PC-9 (cell line): ENCODE measurements at regions not wholly inside any gene's neighbourhood (a gene's known extent, or its start where the extent isn't known, plus 50 kb on each side); places are given as distances from the start of the nearest gene placed in this dataset.

ENCODE experiments used
- BruUV-seq: library from RNA; stranded (reverse); fragments of 400-500 nt; replicated peaks from 2 replicates; lab custom pipeline; 2021; lab: Mats Ljungman, UMichigan
- CTCF ChIA-PET: fragments of 300-600 bp; sonication (Branson Sonifier 250); formaldehyde crosslinking; loops from one replicate; lab custom pipeline; 2022; ENCODE audit warnings: antibody characterized with exemption; lab: Charles Lee
- POLR2A ChIA-PET: fragments of 300-600 bp; sonication (Branson Sonifier 250); formaldehyde crosslinking; loops from one replicate; lab custom pipeline; 2022; ENCODE audit warnings: antibody characterized with exemption; ENCODE audit not compliant: unreplicated experiment; lab: Charles Lee
- DNase-seq, 2 experiments: peaks; one replicate each; pipeline versions ENCODE4 v3.0.0 to v3.0.0-alpha.2; 2015 to 2022; ENCODE audit warnings: mixed read lengths in 1 of 2
- H2AFZ ChIP-seq: fragments of 200-600 bp; sonication (generic); 2 replicates; pipeline ENCODE4 v1.8.1; 2017; ENCODE audit warnings: antibody characterized with exemption
- H3F3A ChIP-seq: fragments of 200-600 bp; sonication (generic); 2 replicates; pipeline ENCODE4 v1.8.1; 2017; ENCODE audit warnings: antibody characterized with exemption, mild to moderate bottlenecking, low read depth; ENCODE audit not compliant: insufficient read depth
- H3K27ac ChIP-seq: fragments of 200-600 bp; sonication (generic); 2 replicates; pipeline ENCODE4 v1.6.1; 2016; ENCODE audit warnings: mixed run types
- H3K27me3 ChIP-seq: fragments of 200-600 bp; sonication (generic); 2 replicates; pipeline ENCODE4 v1.6.1; 2016; ENCODE audit warnings: low read depth, mixed run types; ENCODE audit not compliant: insufficient read depth
- H3K36me3 ChIP-seq: fragments of 200-600 bp; sonication (generic); 2 replicates; pipeline ENCODE4 v1.6.1; 2016; ENCODE audit warnings: low read depth, mixed run types
- H3K4me1 ChIP-seq: fragments of 200-600 bp; sonication (generic); replicated peaks from 2 replicates; pipeline ENCODE4 v1.6.1; 2016; ENCODE audit warnings: mixed run types; ENCODE audit not compliant: insufficient read depth
- H3K4me2 ChIP-seq: fragments of 200-600 bp; sonication (generic); 2 replicates; pipeline ENCODE4 v1.6.1; 2017; ENCODE audit warnings: mixed run types
- H3K4me3 ChIP-seq: fragments of 200-600 bp; sonication (generic); 2 replicates; pipeline ENCODE4 v1.6.1; 2016; ENCODE audit warnings: mixed run types
- H3K79me2 ChIP-seq: fragments of 200-600 bp; sonication (generic); 2 replicates; pipeline ENCODE4 v1.6.1; 2017; ENCODE audit warnings: low read depth, mixed run types
- H3K9me2 ChIP-seq: fragments of 200-600 bp; sonication (generic); 2 replicates; pipeline ENCODE4 v1.8.1; 2017; ENCODE audit warnings: mild to moderate bottlenecking; ENCODE audit not compliant: insufficient read depth
- H3K9me3 ChIP-seq: fragments of 200-600 bp; sonication (generic); 2 replicates; pipeline ENCODE4 v1.8.1; 2016; ENCODE audit warnings: low read depth; ENCODE audit not compliant: insufficient read depth
- H4K20me1 ChIP-seq: fragments of 200-600 bp; sonication (generic); 2 replicates; pipeline ENCODE4 v1.8.1; 2017; ENCODE audit not compliant: insufficient read depth
- EZH2 ChIP-seq: fragments of 200-600 bp; sonication (generic); IDR thresholded peaks from 2 replicates; pipeline ENCODE4 v1.8.0; 2017; ENCODE audit warnings: antibody characterized with exemption, low read depth
- intact Hi-C: fragments of 100-400 bp; cut with micrococcal nuclease; formaldehyde crosslinking; loops from one replicate; pipeline ENCODE4 v1.10.0; 2022; ENCODE audit not compliant: unreplicated experiment
- TF ChIP-seq, protein P1 (sequence below): fragments of 200-600 bp; sonication (generic); conservative IDR thresholded peaks from 2 replicates; pipeline ENCODE4 v1.6.1; 2017; ENCODE audit warnings: mixed run types, antibody characterized with exemption, mild to moderate bottlenecking, moderate library complexity

DNA sequence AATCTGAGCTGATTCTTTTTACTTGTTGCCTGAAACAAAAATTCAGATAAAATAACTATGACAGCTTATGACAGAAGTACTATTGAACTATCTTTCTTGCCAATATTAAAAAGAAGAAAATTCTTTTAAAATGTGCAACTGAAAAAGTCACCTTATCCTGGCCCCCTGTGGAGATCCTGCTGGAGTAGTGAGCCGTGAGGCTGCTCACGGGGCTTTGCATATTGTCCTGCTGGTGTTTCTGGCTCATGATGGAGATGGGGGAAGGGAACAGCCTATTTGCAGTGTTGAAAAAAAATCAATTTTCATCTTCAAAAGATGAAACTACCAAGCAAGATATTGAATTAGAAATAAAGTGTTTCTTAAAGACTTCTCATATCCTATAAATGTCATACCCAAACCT, 216.0 kb downstream of the SAMD5 start:
- H2AFZ ChIP-seq: no peak overlapping the region
- ChIA-PET CTCF (no interaction called here), POLR2A (no interaction called here)
- TF ChIP-seq EZH2: no peak
- TF ChIP-seq, protein P1, sequence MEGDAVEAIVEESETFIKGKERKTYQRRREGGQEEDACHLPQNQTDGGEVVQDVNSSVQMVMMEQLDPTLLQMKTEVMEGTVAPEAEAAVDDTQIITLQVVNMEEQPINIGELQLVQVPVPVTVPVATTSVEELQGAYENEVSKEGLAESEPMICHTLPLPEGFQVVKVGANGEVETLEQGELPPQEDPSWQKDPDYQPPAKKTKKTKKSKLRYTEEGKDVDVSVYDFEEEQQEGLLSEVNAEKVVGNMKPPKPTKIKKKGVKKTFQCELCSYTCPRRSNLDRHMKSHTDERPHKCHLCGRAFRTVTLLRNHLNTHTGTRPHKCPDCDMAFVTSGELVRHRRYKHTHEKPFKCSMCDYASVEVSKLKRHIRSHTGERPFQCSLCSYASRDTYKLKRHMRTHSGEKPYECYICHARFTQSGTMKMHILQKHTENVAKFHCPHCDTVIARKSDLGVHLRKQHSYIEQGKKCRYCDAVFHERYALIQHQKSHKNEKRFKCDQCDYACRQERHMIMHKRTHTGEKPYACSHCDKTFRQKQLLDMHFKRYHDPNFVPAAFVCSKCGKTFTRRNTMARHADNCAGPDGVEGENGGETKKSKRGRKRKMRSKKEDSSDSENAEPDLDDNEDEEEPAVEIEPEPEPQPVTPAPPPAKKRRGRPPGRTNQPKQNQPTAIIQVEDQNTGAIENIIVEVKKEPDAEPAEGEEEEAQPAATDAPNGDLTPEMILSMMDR: no peak
- H3K36me3 ChIP-seq: no peaks in the 10 kb centered on the region
- BruUV-seq: no TSS peak
- no peaks in the 10 kb centered on the region for H3K79me2 ChIP-seq
- H3K4me1 ChIP-seq: no peaks in the 10 kb centered on the region
- H3K9me2 ChIP-seq: no peaks in the 10 kb centered on the region
- H3K27me3 ChIP-seq: no peaks in the 10 kb centered on the region
- intact Hi-C loops: no loop called here
- H3F3A ChIP-seq: no peaks in the 10 kb centered on the region; the same call in 1 of the 2 replicates
- H3K4me2 ChIP-seq: no peak overlapping the region
- no peak overlapping the region for H3K4me3 ChIP-seq
- no peak for DNase-seq
- H4K20me1 ChIP-seq: 0 out of 2 replicates have a peak, but pooled peaks cover 3% of the 10 kb centered on the region
- H3K9me3 ChIP-seq: no peaks in the 10 kb centered on the region
- no peak overlapping the region for H3K27ac ChIP-seq

DNA sequence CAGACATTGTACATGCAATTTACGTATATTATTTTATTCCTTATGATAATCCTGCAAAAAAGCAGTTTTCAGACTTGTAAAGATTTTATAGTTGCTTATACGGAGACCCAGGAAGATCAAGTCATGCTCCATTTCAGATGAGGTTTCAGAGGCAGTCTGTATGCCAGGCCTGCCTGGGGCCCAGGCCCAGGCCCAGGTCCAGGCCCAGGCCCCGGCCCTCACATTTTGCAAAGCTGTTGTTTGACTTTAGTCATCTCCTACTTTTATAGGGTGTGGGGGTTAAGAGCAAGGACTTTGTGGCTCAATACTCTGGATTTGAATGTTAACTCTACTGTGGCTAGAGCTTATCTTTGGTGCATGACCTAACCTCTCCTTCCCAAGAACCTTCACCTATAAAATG, 217.9 kb downstream of the SAMD5 start:
- Histone ChIP-seq H3K4me3 (no peak overlapping the region), H3K9me2 (no peaks in the 10 kb centered on the region), H3K36me3 (no peaks in the 10 kb centered on the region), H3K79me2 (no peaks in the 10 kb centered on the region), H3K4me1 (no peaks in the 10 kb centered on the region), H3K4me2 (no peak overlapping the region), H3K27me3 (no peaks in the 10 kb centered on the region), H2AFZ (no peak overlapping the region), H4K20me1 (0 out of 2 replicates have a peak, but pooled peaks cover 3% of the 10 kb centered on the region), H3K27ac (no peak overlapping the region), H3K9me3 (no peaks in the 10 kb centered on the region), H3F3A (no peaks in the 10 kb centered on the region; the same call in 1 of the 2 replicates)
- intact Hi-C loops: no loop called here
- ChIA-PET CTCF (no interaction called here), POLR2A (no interaction called here)
- no peak for DNase-seq
- no peak for TF ChIP-seq EZH2
- TF ChIP-seq, protein P1: no peak
- no TSS peak for BruUV-seq

DNA sequence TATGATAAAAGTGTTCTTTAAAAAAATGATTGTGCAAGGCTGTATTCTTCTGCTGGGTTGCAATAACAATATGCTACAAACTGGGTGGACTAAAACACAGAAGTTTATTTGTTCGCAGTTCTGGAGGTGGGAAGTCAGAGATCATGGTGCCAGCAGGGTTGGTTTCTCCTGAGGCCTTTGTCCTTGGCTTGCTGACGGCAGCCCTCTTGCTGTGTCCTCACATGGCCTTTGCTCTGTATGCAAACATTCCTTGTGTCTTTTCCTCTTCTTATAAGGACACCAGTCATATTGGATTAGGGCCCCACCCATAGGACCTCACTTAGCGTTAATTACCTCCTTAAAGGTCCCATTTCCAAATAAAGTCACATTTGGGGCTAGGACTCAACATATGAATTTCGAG, 220.4 kb downstream of the SAMD5 start:
- Histone ChIP-seq H2AFZ (no peak overlapping the region), H4K20me1 (0 out of 2 replicates have a peak, but pooled peaks cover 6% of the 10 kb centered on the region), H3K36me3 (no peaks in the 10 kb centered on the region), H3K27me3 (no peaks in the 10 kb centered on the region), H3K4me2 (no peak overlapping the region), H3F3A (no peaks in the 10 kb centered on the region; the same call in 1 of the 2 replicates), H3K4me3 (no peak overlapping the region), H3K27ac (no peak overlapping the region), H3K9me2 (no peaks in the 10 kb centered on the region), H3K79me2 (no peaks in the 10 kb centered on the region), H3K9me3 (no peaks in the 10 kb centered on the region), H3K4me1 (no peaks in the 10 kb centered on the region)
- BruUV-seq: no TSS peak
- CTCF ChIA-PET: no interaction called here
- intact Hi-C loops: no loop called here
- POLR2A ChIA-PET: no interaction called here
- TF ChIP-seq, protein P1: no peak
- TF ChIP-seq EZH2: no peak
- no peak for DNase-seq
